K562 (cell line): ENCODE measurements at regions not wholly inside any gene's neighbourhood (a gene's known extent, or its start where the extent isn't known, plus 50 kb on each side); places are given as distances from the start of the nearest gene placed in this dataset.

ENCODE experiments used
- HLTF ChIP-seq: fragments of 450-650 bp; IDR thresholded peaks from 2 replicates; pipeline ENCODE4 v1.6.1; 2016
- IRF2 ChIP-seq: sonication (generic); formaldehyde crosslinking; IDR thresholded peaks from 2 replicates; pipeline ENCODE4 v1.8.1; 2022; ENCODE audit warnings: mild to moderate bottlenecking, missing genetic modification reagents
- XRCC3 ChIP-seq: fragments of 450-650 bp; IDR thresholded peaks from 2 replicates; pipeline ENCODE4 v1.6.1; 2017; ENCODE audit warnings: mild to moderate bottlenecking, moderate library complexity
- ZNF436 ChIP-seq: fragments of 250-450, 450-650 bp; sonication (Bioruptor Pico); formaldehyde crosslinking; IDR thresholded peaks from 2 replicates; pipeline ENCODE4 v1.7.0; 2020; ENCODE audit warnings: mild to moderate bottlenecking
- TF ChIP-seq, protein P1 (sequence below): fragments of 450-650 bp; IDR thresholded peaks from 2 replicates; pipeline ENCODE4 v1.6.1; 2016; ENCODE audit warnings: low read depth
- TF ChIP-seq, protein P2 (sequence below): fragments of 250-450 bp; sonication (Bioruptor Pico); IDR thresholded peaks from 2 replicates; pipeline ENCODE4 v1.5.0; 2021; ENCODE audit warnings: mild to moderate bottlenecking, borderline replicate concordance

DNA sequence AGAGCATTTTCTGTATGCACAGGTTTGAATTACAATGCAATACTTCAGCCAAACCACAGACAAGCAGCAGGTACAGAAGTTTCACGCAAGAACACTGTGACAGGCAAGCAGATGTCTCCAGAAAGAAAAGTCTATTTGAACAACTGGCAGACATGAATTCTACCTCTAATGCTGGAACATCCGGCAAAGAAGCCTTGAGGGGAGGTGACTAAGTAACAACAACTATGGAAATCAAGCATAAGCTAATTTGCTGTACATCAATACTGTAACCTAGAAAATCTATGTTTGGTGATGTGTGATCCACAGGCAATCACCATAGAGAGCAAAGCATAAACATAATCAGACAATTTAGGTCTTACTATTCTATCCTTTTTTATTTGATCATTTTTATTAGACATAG, 65.5 kb downstream of the PLK2 start (continued):
- TF ChIP-seq, protein P1, sequence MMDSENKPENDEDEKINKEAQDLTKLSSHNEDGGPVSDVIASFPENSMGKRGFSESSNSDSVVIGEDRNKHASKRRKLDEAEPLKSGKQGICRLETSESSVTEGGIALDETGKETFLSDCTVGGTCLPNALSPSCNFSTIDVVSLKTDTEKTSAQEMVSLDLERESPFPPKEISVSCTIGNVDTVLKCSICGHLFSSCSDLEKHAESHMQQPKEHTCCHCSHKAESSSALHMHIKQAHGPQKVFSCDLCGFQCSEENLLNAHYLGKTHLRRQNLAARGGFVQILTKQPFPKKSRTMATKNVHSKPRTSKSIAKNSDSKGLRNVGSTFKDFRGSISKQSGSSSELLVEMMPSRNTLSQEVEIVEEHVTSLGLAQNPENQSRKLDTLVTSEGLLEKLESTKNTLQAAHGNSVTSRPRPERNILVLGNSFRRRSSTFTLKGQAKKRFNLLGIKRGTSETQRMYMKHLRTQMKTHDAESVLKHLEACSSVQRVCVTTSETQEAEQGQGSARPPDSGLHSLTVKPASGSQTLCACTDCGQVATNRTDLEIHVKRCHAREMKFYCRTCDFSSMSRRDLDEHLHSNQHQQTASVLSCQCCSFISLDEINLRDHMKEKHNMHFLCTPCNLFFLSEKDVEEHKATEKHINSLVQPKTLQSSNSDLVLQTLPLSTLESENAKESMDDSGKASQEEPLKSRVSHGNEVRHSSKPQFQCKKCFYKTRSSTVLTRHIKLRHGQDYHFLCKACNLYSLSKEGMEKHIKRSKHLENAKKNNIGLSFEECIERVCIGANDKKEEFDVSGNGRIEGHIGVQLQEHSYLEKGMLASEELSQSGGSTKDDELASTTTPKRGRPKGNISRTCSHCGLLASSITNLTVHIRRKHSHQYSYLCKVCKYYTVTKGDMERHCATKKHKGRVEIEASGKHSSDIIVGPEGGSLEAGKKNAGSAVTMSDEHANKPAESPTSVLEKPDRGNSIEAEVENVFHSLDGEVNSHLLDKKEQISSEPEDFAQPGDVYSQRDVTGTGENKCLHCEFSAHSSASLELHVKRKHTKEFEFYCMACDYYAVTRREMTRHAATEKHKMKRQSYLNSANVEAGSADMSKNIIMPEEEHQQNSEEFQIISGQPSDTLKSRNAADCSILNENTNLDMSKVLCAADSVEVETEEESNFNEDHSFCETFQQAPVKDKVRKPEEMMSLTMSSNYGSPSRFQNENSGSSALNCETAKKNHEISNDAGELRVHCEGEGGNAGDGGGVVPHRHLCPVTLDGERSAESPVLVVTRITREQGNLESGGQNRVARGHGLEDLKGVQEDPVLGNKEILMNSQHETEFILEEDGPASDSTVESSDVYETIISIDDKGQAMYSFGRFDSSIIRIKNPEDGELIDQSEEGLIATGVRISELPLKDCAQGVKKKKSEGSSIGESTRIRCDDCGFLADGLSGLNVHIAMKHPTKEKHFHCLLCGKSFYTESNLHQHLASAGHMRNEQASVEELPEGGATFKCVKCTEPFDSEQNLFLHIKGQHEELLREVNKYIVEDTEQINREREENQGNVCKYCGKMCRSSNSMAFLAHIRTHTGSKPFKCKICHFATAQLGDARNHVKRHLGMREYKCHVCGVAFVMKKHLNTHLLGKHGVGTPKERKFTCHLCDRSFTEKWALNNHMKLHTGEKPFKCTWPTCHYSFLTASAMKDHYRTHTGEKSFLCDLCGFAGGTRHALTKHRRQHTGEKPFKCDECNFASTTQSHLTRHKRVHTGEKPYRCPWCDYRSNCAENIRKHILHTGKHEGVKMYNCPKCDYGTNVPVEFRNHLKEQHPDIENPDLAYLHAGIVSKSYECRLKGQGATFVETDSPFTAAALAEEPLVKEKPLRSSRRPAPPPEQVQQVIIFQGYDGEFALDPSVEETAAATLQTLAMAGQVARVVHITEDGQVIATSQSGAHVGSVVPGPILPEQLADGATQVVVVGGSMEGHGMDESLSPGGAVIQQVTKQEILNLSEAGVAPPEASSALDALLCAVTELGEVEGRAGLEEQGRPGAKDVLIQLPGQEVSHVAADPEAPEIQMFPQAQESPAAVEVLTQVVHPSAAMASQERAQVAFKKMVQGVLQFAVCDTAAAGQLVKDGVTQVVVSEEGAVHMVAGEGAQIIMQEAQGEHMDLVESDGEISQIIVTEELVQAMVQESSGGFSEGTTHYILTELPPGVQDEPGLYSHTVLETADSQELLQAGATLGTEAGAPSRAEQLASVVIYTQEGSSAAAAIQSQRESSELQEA: no peak
- no peak for TF ChIP-seq ZNF436 (CRISPR knock-in tag)
- TF ChIP-seq IRF2 (CRISPR knock-in tag): no peak
- TF ChIP-seq HLTF: no peak
- TF ChIP-seq, protein P2, sequence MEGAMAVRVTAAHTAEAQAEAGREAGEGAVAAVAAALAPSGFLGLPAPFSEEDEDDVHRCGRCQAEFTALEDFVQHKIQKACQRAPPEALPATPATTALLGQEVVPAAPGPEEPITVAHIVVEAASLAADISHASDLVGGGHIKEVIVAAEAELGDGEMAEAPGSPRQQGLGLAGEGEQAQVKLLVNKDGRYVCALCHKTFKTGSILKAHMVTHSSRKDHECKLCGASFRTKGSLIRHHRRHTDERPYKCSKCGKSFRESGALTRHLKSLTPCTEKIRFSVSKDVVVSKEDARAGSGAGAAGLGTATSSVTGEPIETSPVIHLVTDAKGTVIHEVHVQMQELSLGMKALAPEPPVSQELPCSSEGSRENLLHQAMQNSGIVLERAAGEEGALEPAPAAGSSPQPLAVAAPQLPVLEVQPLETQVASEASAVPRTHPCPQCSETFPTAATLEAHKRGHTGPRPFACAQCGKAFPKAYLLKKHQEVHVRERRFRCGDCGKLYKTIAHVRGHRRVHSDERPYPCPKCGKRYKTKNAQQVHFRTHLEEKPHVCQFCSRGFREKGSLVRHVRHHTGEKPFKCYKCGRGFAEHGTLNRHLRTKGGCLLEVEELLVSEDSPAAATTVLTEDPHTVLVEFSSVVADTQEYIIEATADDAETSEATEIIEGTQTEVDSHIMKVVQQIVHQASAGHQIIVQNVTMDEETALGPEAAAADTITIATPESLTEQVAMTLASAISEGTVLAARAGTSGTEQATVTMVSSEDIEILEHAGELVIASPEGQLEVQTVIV (CRISPR knock-in tag): no peak
- no peak for TF ChIP-seq XRCC3
